Chondrocyte (in vitro differentiated cells): ENCODE measurements at regions not wholly inside any gene's neighbourhood (a gene's known extent, or its start where the extent isn't known, plus 50 kb on each side); places are given as distances from the start of the nearest gene placed in this dataset.
A peak's percentile ranks its signal among the peaks of the same experiment; 100 is the strongest.

Experiments
- DNase-seq: peaks from one replicate; pipeline ENCODE4 v3.0.0; 2021; ENCODE audit warnings: mixed read lengths, low spot score
- H3K27ac Mint-ChIP-seq: one replicate; pipeline ENCODE4 v1.8.0; 2021; ENCODE audit warnings: mild to moderate bottlenecking, moderate library complexity, mixed read lengths; ENCODE audit not compliant: unreplicated experiment
- H3K27me3 Mint-ChIP-seq: 2 replicates; pipeline ENCODE4 v1.8.0; 2021; ENCODE audit warnings: low read depth, mixed read lengths
- H3K36me3 Mint-ChIP-seq: 2 replicates; pipeline ENCODE4 v1.8.0; 2021; ENCODE audit warnings: low read depth, mixed read lengths
- H3K4me1 Mint-ChIP-seq: 2 replicates; pipeline ENCODE4 v1.8.0; 2021; ENCODE audit warnings: low read depth, mild to moderate bottlenecking, mixed read lengths
- H3K4me3 Mint-ChIP-seq: one replicate; pipeline ENCODE4 v1.8.0; 2021; ENCODE audit warnings: mild to moderate bottlenecking, moderate library complexity, mixed read lengths; ENCODE audit not compliant: unreplicated experiment
- H3K9me3 Mint-ChIP-seq: 2 replicates; pipeline ENCODE4 v1.8.0; 2021; ENCODE audit warnings: low read depth, mixed read lengths
- CTCF ChIP-seq: fragments of 200-600 bp; sonication (generic); IDR thresholded peaks from 2 replicates; pipeline ENCODE4 v1.5.0; 2021; ENCODE audit warnings: antibody characterized with exemption, mild to moderate bottlenecking, moderate library complexity

- Mint-ChIP-seq H3K9me3 (no peaks in the 10 kb centered on the region), H3K27me3 (no peaks in the 10 kb centered on the region), H3K36me3 (no peaks in the 10 kb centered on the region), H3K27ac (no peak overlapping the region), H3K4me3 (no peak overlapping the region), H3K4me1 (peaks cover 2% of the 10 kb centered on the region)
- DNase-seq, result no peak
- no peak for TF ChIP-seq CTCF
These were observed 189.3 kb upstream of the RFC3 start for GRCh38 chr13:33628662-33629061.

- Mint-ChIP-seq H3K27ac (no peak overlapping the region), H3K27me3 (no peaks in the 10 kb centered on the region), H3K4me1 (peaks cover 13% of the 10 kb centered on the region), H3K36me3 (no peaks in the 10 kb centered on the region), H3K9me3 (no peaks in the 10 kb centered on the region), H3K4me3 (no peak overlapping the region)
- DNase-seq, result no peak
- TF ChIP-seq CTCF, result no peak
These were observed 188.2 kb upstream of the RFC3 start for GRCh38 chr13:33629605-33630360.

DNA sequence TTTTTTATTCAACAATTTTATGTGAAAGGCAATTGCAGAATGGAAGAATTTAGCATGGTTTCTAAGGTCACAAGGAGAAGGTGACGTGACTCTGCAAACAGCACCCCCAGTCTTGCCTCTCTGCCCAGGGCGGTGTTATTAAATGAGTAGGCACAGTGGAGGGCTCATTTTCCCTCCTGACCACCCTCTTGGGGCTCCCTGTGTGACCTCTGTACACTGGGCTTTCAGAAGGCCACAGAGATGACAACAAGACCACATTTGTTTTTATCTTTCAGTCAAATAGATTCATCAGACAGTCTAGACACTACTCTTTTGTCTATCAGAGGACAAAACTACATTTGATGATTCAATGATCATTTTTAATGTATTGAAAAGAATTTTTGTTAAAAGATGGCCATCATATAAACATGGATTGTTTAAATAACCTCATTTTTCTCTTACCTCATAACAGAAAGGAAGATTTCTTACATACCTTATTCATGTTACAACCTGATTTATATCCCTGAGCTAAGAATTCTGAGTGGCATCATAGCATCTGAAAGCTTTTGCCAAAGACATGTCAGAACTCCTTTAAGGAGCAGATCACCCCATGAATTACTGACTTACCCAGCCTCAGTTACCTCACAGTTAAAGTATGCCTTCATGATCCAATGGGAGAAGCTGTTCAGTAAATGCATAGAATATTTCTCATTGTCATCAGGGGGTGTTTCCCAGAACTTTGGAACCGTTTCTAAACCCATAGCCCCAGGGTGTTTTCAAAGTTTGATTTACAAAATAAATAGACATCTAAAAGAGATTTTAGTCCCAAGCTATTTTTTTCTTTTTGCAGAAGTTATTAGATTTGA lies 184.0 kb upstream of the RFC3 start:
- Mint-ChIP-seq H3K9me3 (no peaks in the 10 kb centered on the region), H3K27ac (peak overlapping the region; percentile 70), H3K4me3 (peak overlapping the region; percentile 40), H3K4me1 (peaks cover 21% of the 10 kb centered on the region), H3K36me3 (no peaks in the 10 kb centered on the region), H3K27me3 (no peaks in the 10 kb centered on the region)
- DNase-seq, result no peak
- TF ChIP-seq CTCF, result no peak

- H3K27me3 Mint-ChIP-seq, result no peaks in the 10 kb centered on the region
- no peaks in the 10 kb centered on the region for H3K9me3 Mint-ChIP-seq
- H3K36me3 Mint-ChIP-seq, result no peaks in the 10 kb centered on the region
- TF ChIP-seq CTCF, result peak; percentile 61
- DNase-seq, result no peak
- peak overlapping the region; percentile 40 for H3K4me3 Mint-ChIP-seq
- H3K4me1 Mint-ChIP-seq, result peaks cover 21% of the 10 kb centered on the region
- H3K27ac Mint-ChIP-seq, result peak overlapping the region; percentile 70
These were observed 183.4 kb upstream of the RFC3 start for GRCh38 chr13:33634546-33634982.

DNA sequence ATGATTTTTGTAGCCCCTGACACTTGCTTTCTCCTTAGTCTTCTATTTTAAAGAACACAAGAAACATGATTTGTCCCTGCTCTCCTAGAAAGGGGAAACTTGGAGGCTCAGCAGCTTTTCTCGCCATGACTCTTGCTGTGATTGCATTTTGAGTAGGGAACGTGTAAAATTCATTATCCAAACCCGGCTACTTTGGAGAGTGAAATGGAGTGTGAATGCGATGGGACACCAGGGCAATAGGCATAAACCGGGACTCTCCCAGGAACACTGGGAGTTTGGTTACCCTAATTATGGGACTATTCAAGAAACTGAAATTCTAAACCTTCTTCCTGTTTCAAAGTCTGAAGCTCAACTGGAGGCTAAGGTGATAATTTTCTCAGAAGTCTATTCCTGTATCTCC lies 181.7 kb upstream of the RFC3 start:
- no peaks in the 10 kb centered on the region for H3K9me3 Mint-ChIP-seq
- H3K4me3 Mint-ChIP-seq, result no peak overlapping the region
- no peak for TF ChIP-seq CTCF
- H3K4me1 Mint-ChIP-seq, result peaks cover 21% of the 10 kb centered on the region
- H3K36me3 Mint-ChIP-seq, result no peaks in the 10 kb centered on the region
- no peak for DNase-seq
- H3K27ac Mint-ChIP-seq, result no peak overlapping the region
- H3K27me3 Mint-ChIP-seq, result no peaks in the 10 kb centered on the region
